Endothelial cell of umbilical vein (primary cell): ENCODE measurements at regions not wholly inside any gene's neighbourhood (a gene's known extent, or its start where the extent isn't known, plus 50 kb on each side); places are given as distances from the start of the nearest gene placed in this dataset.

Experiments used
- BruUV-seq: library from RNA; stranded (reverse); fragments of 400-500 nt; replicated peaks from 2 replicates; lab custom pipeline; 2021; lab: Mats Ljungman, UMichigan
- CTCF ChIA-PET: fragments of 300-600, 350-600 bp; sonication (Branson Sonifier 250); formaldehyde crosslinking; loops from one replicate; lab custom pipeline; 2021; ENCODE audit warnings: antibody characterized with exemption, inconsistent platforms; lab: Charles Lee
- POLR2A ChIA-PET: fragments of 300-600, 350-600 bp; sonication (Branson Sonifier 250); formaldehyde crosslinking; loops from one replicate; lab custom pipeline; 2021; ENCODE audit warnings: antibody characterized with exemption, inconsistent platforms; lab: Charles Lee
- DNase-seq: peaks from one replicate; pipeline ENCODE4 v3.0.0-alpha.2; 2011; ENCODE audit warnings: low read depth, low spot score
- FAIRE-seq: peaks from 2 replicates; lab custom pipeline; 2011; peaks lifted over from hg19 to GRCh38; lab: Jason Lieb, UNC
- H2AFZ ChIP-seq: 2 replicates; pipeline ENCODE4 v1.6.0; 2012; ENCODE audit warnings: low read depth, low read length, control low read depth, inconsistent platforms
- H3K27ac ChIP-seq: 2 replicates; pipeline ENCODE4 v1.5.1; 2011; ENCODE audit warnings: low read depth, mild to moderate bottlenecking, control low read depth, low read length, moderate library complexity; ENCODE audit not compliant: insufficient read depth
- H3K27me3 ChIP-seq, 2 experiments: 2 replicates each; pipeline versions ENCODE4 v1.6.0 to v1.6.1; 2011; ENCODE audit warnings: low read length in 2 of 2, mixed read lengths in 1 of 2; ENCODE audit not compliant: control insufficient read depth in 2 of 2, insufficient read depth in 2 of 2
- H3K36me3 ChIP-seq, 2 experiments: 2 replicates in 1 of 2; 3 replicates in 1 of 2; pipeline ENCODE4 v1.5.1; 2011; ENCODE audit warnings: low read length in 2 of 2, mild to moderate bottlenecking in 1 of 2, moderate library complexity in 1 of 2; ENCODE audit not compliant: control insufficient read depth in 2 of 2, insufficient read depth in 2 of 2; ENCODE audit errors: extremely low read depth in 1 of 2
- H3K4me1 ChIP-seq: 3 replicates; pipeline ENCODE4 v1.5.1; 2011; ENCODE audit warnings: mild to moderate bottlenecking, low read length; ENCODE audit not compliant: control insufficient read depth, insufficient read depth; ENCODE audit errors: extremely low read depth
- H3K4me2 ChIP-seq: 2 replicates; pipeline ENCODE4 v1.6.1; 2011; ENCODE audit warnings: low read length, control low read depth, mixed read lengths; ENCODE audit not compliant: insufficient read depth
- H3K4me3 ChIP-seq, 3 experiments: fragments of 200-600 bp in 1 of 3; sonication (generic), shearing (Covaris generic) in 1 of 3; replicated peaks in 1 of 3; 2 replicates each; pipeline ENCODE4 v1.5.1; 2011 to 2016; ENCODE audit warnings: control low read depth in 3 of 3, low read length in 3 of 3, mild to moderate bottlenecking in 2 of 3, inconsistent platforms in 1 of 3, low read depth in 1 of 3, moderate library complexity in 1 of 3; ENCODE audit not compliant: insufficient read depth in 1 of 3
- H3K79me2 ChIP-seq: 2 replicates; pipeline ENCODE4 v1.6.0; 2012; ENCODE audit warnings: low read length, inconsistent platforms; ENCODE audit not compliant: control insufficient read depth, insufficient read depth
- H3K9ac ChIP-seq: replicated peaks from 2 replicates; pipeline ENCODE3; 2011; ENCODE audit warnings: low read length, control low read depth; ENCODE audit not compliant: insufficient read depth; ENCODE audit errors: extremely low read depth
- H3K9me1 ChIP-seq: replicated peaks from 3 replicates; pipeline ENCODE4 v1.6.0; 2011; ENCODE audit warnings: mild to moderate bottlenecking, low read length; ENCODE audit not compliant: control insufficient read depth, insufficient read depth; ENCODE audit errors: extremely low read depth
- H3K9me3 ChIP-seq: replicated peaks from 2 replicates; pipeline ENCODE4 v1.5.1; 2012; ENCODE audit warnings: low read length, inconsistent platforms; ENCODE audit not compliant: control insufficient read depth, insufficient read depth
- H4K20me1 ChIP-seq: replicated peaks from 2 replicates; pipeline ENCODE3; 2011; ENCODE audit warnings: mild to moderate bottlenecking, low read length; ENCODE audit not compliant: control insufficient read depth, insufficient read depth; ENCODE audit errors: extremely low read depth
- CTCF ChIP-seq, 2 donors: IDR thresholded peaks; 1 replicate in 1 of 2; 2 replicates in 1 of 2; pipeline ENCODE4 v1.5.1; 2011; ENCODE audit warnings: low read length in 2 of 2, mild to moderate bottlenecking in 2 of 2, moderate library complexity in 2 of 2, control low read depth in 1 of 2, inconsistent platforms in 1 of 2, low read depth in 1 of 2; ENCODE audit not compliant: insufficient read depth in 1 of 2; ENCODE audit errors: extremely low read depth in 1 of 2
- EZH2 ChIP-seq: IDR thresholded peaks from 2 replicates; pipeline ENCODE4 v1.6.1; 2012; ENCODE audit warnings: borderline replicate concordance, low read depth, mild to moderate bottlenecking, moderate library complexity, low read length, inconsistent platforms; ENCODE audit not compliant: severe bottlenecking
- FOS ChIP-seq: IDR thresholded peaks from 2 replicates; pipeline ENCODE4 v1.6.1; 2011; ENCODE audit warnings: mild to moderate bottlenecking, low read length, moderate library complexity, borderline replicate concordance; ENCODE audit not compliant: insufficient read depth
- GATA2 ChIP-seq: IDR thresholded peaks from 2 replicates; pipeline ENCODE4 v1.7.0; 2011; ENCODE audit warnings: low read depth, mild to moderate bottlenecking, moderate library complexity, mixed read lengths, low read length; ENCODE audit not compliant: insufficient read length, insufficient read depth
- JUN ChIP-seq: IDR thresholded peaks from 2 replicates; pipeline ENCODE4 v1.6.1; 2011; ENCODE audit warnings: borderline replicate concordance, low read depth; ENCODE audit not compliant: insufficient read length, insufficient read depth
- MYC ChIP-seq: IDR thresholded peaks from one replicate; pipeline ENCODE4 v1.6.1; 2011; ENCODE audit warnings: mild to moderate bottlenecking, low read depth, low read length
- POLR2A ChIP-seq: IDR thresholded peaks from 2 replicates; pipeline ENCODE4 v1.6.1; 2012; ENCODE audit warnings: low read depth, mild to moderate bottlenecking, control low read depth, low read length
- dilution Hi-C: fragments of 300-500 bp; cut with MboI; formaldehyde crosslinking; loops from one replicate; pipeline ENCODE4 v1.15.0; 2019; ENCODE audit warnings: low sequenced_read_pairs; ENCODE audit not compliant: extremely low pct_ligation_motif_present
- intact Hi-C: fragments of 100-400 bp; cut with micrococcal nuclease; formaldehyde crosslinking; loops from one replicate; pipeline ENCODE4 v1.10.0; 2022
- TF ChIP-seq, protein P1 (sequence below): IDR thresholded peaks from 2 replicates; pipeline ENCODE4 v1.6.1; 2011; ENCODE audit not compliant: insufficient read depth, insufficient read length

- no peaks in the 10 kb centered on the region for H3K79me2 ChIP-seq
- ChIA-PET CTCF (no interaction called here), POLR2A (no interaction called here)
- TF ChIP-seq MYC = no peak
- no peak for TF ChIP-seq FOS
- TF ChIP-seq GATA2 = no peak
- TF ChIP-seq POLR2A = no peak
- TF ChIP-seq JUN = no peak
- TF ChIP-seq, protein P1, sequence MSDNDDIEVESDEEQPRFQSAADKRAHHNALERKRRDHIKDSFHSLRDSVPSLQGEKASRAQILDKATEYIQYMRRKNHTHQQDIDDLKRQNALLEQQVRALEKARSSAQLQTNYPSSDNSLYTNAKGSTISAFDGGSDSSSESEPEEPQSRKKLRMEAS = no peak
- TF ChIP-seq EZH2 = no peak
- H3K36me3 ChIP-seq = no peaks in the 10 kb centered on the region
- no peaks in the 10 kb centered on the region for H4K20me1 ChIP-seq
- H3K27ac ChIP-seq = no peak overlapping the region
- no peak overlapping the region for H3K4me3 ChIP-seq
- BruUV-seq = no TSS peak
- no peak overlapping the region for H2AFZ ChIP-seq
- FAIRE-seq (no peak), DNase-seq (no peak)
- no peak overlapping the region for H3K9ac ChIP-seq
- no peak overlapping the region for H3K4me2 ChIP-seq
- intact Hi-C loops = no loop called here
- H3K9me1 ChIP-seq = no peaks in the 10 kb centered on the region
- dilution Hi-C loops = no loop called here
- H3K4me1 ChIP-seq = no peaks in the 10 kb centered on the region
- H3K9me3 ChIP-seq = peaks cover 2% of the 10 kb centered on the region
- H3K27me3 ChIP-seq = no peaks in the 10 kb centered on the region
These were observed 275.3 kb downstream of the CMPK2 start for GRCh38 chr2:6590442-6590841.

DNA sequence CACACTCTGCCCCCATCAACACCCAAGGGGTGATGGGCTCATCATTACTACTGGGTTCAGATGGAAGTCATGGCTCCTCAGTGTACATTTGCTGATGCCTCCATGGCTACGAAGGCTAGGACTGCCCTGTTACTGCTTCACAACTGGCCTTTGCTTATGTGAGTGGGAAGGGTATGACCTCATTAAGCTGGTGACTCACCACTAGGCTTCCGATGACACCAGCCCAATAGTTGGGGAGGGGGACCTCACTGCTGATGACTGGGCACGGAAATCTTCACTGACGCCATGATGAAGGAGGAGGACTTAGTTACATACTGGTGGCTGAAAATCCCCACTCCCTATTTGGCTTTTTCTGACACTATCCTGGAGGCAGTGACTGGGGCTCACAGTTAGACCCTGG lies 263.2 kb downstream of the CMPK2 start:
- intact Hi-C loops (no loop called here), dilution Hi-C loops (no loop called here)
- Histone ChIP-seq H3K79me2 (no peaks in the 10 kb centered on the region), H2AFZ (no peak overlapping the region), H3K27ac (no peak overlapping the region), H4K20me1 (no peaks in the 10 kb centered on the region), H3K9me1 (no peaks in the 10 kb centered on the region), H3K36me3 (no peaks in the 10 kb centered on the region), H3K9me3 (peaks cover 2% of the 10 kb centered on the region), H3K27me3 (no peaks in the 10 kb centered on the region), H3K9ac (no peak overlapping the region), H3K4me1 (no peaks in the 10 kb centered on the region), H3K4me2 (no peak overlapping the region), H3K4me3 (no peak overlapping the region)
- ChIA-PET CTCF (no interaction called here), POLR2A (no interaction called here)
- TF ChIP-seq, protein P1 = no peak
- TF ChIP-seq JUN = peak; percentile 31
- TF ChIP-seq CTCF (IDR thresholded peaks at IDR 0.05; ENCODE audit: extremely low read depth in 1 of 2, insufficient read depth in 1 of 2, low read depth in 1 of 2, low read length in 2 of 2) = no peak
- no TSS peak for BruUV-seq
- no peak for DNase-seq
- FAIRE-seq = no peak
